Uterus (tissue), 3 donors: ENCODE measurements at regions not wholly inside any gene's neighbourhood (a gene's known extent, or its start where the extent isn't known, plus 50 kb on each side); places are given as distances from the start of the nearest gene placed in this dataset.
"Not testable (repeated sequence)": the region's sequence is repeated elsewhere in the genome, so short reads cannot be mapped to it uniquely, and the experiment has no call there.

Experiments
- DNase-seq, 2 donors: peaks; one replicate each; pipeline ENCODE4 v3.0.0-alpha.2; 2019 to 2020
- H3K27ac ChIP-seq, 2 donors: fragments of 200-600 bp; sonication (generic); 1 replicate in 1 of 2; 2 replicates in 1 of 2; pipeline ENCODE4 v1.5.1; 2016 to 2018
- H3K27me3 ChIP-seq, 2 donors: fragments of 200-600 bp; sonication (generic); one replicate each; pipeline ENCODE4 v1.5.1; 2018 to 2019; ENCODE audit warnings: control low read depth in 1 of 2
- H3K36me3 ChIP-seq, 2 donors: fragments of 200-600 bp; sonication (generic); one replicate each; pipeline ENCODE4 v1.5.1; 2019; ENCODE audit warnings: control low read depth in 1 of 2
- H3K4me1 ChIP-seq, 2 donors: fragments of 200-600 bp; sonication (generic); one replicate each; pipeline ENCODE4 v1.5.1; 2018 to 2019; ENCODE audit warnings: control low read depth in 1 of 2
- H3K4me3 ChIP-seq, 2 donors: fragments of 200-600 bp; sonication (generic); 1 replicate in 1 of 2; 2 replicates in 1 of 2; pipeline ENCODE4 v1.5.1; 2018 to 2019; ENCODE audit warnings: mild to moderate bottlenecking in 1 of 2
- H3K9me3 ChIP-seq, 2 donors: fragments of 200-600 bp; sonication (generic); one replicate each; pipeline ENCODE4 v1.5.1; 2019; ENCODE audit warnings: control low read depth in 1 of 2
- POLR2A ChIP-seq, 2 donors: fragments of 450-650 bp; IDR thresholded peaks; one replicate each; pipeline ENCODE4 v1.6.1; 2016; ENCODE audit warnings: antibody characterized with exemption in 2 of 2, mild to moderate bottlenecking in 1 of 2, moderate library complexity in 1 of 2
- intact Hi-C: fragments of 100-400 bp; cut with DNase I; formaldehyde crosslinking; loops from one replicate; pipeline ENCODE4 v1.15.1; 2023; ENCODE audit warnings: low total_unique reads
- TF ChIP-seq, protein P1 (sequence below), 4 experiments: fragments of 200-600 bp in 2 of 4; fragments of 450-650 bp in 2 of 4; sonication (generic) in 2 of 4; IDR thresholded peaks; one replicate each; pipeline ENCODE4 v1.5.1; 2016 to 2019; ENCODE audit warnings: antibody characterized with exemption in 4 of 4, mild to moderate bottlenecking in 2 of 4, moderate library complexity in 1 of 4
- donor health status: DM: yes; HTN: yes; CAD: no.

DNA sequence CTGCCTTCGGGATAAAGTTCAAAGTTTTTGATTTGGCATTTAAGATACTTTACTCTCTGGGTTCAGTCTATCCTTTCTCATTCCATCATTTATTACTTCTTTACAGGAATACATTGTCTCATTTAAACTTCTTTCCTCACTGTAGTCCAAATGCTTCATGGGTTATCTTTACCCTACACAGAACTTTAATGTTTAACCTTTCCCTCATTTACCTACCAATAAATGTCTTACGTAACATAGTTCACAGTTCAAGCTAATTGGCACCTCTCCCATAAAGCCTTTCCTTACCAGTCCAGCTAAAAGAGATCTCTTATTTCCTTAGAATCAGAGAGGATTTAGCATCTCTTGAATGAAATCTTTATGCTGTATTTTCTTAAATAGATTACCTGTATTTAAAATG lies 476.3 kb upstream of the SEL1L start:
- intact Hi-C loops = no loop called here
- DNase-seq = no peak
- no peaks in the 10 kb centered on the region for H3K9me3 ChIP-seq
- no peak overlapping the region for H3K4me3 ChIP-seq
- no peaks in the 10 kb centered on the region for H3K27me3 ChIP-seq
- H3K4me1 ChIP-seq = no peaks in the 10 kb centered on the region
- no peak overlapping the region for H3K27ac ChIP-seq
- TF ChIP-seq POLR2A (IDR thresholded peaks at IDR 0.05) = no peak
- TF ChIP-seq, protein P1, sequence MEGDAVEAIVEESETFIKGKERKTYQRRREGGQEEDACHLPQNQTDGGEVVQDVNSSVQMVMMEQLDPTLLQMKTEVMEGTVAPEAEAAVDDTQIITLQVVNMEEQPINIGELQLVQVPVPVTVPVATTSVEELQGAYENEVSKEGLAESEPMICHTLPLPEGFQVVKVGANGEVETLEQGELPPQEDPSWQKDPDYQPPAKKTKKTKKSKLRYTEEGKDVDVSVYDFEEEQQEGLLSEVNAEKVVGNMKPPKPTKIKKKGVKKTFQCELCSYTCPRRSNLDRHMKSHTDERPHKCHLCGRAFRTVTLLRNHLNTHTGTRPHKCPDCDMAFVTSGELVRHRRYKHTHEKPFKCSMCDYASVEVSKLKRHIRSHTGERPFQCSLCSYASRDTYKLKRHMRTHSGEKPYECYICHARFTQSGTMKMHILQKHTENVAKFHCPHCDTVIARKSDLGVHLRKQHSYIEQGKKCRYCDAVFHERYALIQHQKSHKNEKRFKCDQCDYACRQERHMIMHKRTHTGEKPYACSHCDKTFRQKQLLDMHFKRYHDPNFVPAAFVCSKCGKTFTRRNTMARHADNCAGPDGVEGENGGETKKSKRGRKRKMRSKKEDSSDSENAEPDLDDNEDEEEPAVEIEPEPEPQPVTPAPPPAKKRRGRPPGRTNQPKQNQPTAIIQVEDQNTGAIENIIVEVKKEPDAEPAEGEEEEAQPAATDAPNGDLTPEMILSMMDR (IDR thresholded peaks at IDR 0.05) = no peak
- no peaks in the 10 kb centered on the region for H3K36me3 ChIP-seq

DNA sequence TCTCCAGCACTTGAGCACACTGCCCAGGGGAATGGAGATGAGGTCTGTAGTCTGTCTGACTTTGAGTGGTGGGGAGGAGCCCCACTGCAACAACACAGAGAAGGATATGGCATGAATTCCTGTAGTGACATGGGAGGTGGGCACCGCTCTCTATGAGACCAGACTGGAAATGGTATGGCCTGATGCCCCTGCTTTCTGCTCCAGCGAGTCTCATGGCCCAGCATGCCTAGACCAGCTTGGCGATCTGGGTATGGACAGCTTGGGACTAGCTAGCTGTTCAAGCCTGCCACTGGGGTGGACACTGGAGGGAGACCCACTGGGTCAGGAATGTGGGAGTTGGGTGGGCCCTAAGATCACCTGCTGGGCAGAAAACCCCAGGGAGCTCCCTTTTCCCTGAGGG lies 477.8 kb upstream of the SEL1L start:
- H3K36me3 ChIP-seq = no peaks in the 10 kb centered on the region
- no peaks in the 10 kb centered on the region for H3K27me3 ChIP-seq
- intact Hi-C loops = no loop called here
- no peak overlapping the region for H3K27ac ChIP-seq
- H3K4me1 ChIP-seq = no peaks in the 10 kb centered on the region
- no peak overlapping the region for H3K4me3 ChIP-seq
- H3K9me3 ChIP-seq = no peaks in the 10 kb centered on the region
- DNase-seq = no peak
- TF ChIP-seq, protein P1 (IDR thresholded peaks at IDR 0.05) = no peak
- TF ChIP-seq POLR2A (IDR thresholded peaks at IDR 0.05) = no peak

DNA sequence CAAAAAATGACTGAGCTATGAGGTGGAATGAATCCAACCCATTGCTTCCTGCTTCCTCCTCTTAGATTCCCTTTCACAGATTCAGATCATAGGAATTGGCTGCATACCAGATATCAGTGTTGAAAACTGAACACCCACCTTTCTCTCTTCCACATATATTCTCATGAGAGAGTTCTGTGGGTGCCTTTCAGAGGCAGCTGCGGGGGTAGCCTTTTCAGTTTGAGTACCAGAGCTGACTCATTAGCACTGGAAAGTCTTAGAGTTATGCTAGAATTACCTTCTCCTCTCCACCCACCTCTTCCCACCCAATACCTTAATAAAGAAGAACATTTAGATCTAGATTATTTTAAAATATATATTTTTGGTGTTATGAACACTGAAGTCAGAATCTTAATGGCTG lies 495.4 kb upstream of the SEL1L start:
- no peak for DNase-seq
- intact Hi-C loops = no loop called here
- no peak overlapping the region for H3K27ac ChIP-seq
- no peaks in the 10 kb centered on the region for H3K27me3 ChIP-seq
- no peaks in the 10 kb centered on the region for H3K36me3 ChIP-seq
- no peaks in the 10 kb centered on the region for H3K4me1 ChIP-seq
- H3K9me3 ChIP-seq = no peaks in the 10 kb centered on the region
- TF ChIP-seq, protein P1 (IDR thresholded peaks at IDR 0.05) = no peak
- no peak for TF ChIP-seq POLR2A (IDR thresholded peaks at IDR 0.05)
- no peak overlapping the region for H3K4me3 ChIP-seq

DNA sequence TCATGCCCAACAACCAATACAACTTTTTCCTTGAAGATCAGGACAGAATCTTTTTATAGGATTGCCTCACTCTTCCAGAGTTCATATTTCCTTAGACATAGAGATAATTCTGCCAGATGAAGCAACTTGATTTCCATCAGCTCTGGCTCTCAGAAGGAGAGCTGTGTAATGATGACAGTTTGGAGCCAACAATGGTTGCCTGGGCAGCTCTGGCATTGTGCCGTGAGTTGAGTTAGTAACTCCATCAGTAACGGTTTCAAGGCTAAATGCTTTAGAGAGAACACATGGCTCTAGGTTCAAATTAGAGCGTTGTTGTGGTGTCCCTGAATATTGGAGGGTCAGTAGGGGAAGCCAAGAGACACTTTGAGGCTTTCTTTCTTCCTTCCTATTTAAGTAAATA lies 501.7 kb upstream of the SEL1L start:
- no peak for TF ChIP-seq POLR2A (IDR thresholded peaks at IDR 0.05)
- TF ChIP-seq, protein P1 (IDR thresholded peaks at IDR 0.05) = no peak
- intact Hi-C loops = no loop called here
- no peak for DNase-seq

DNA sequence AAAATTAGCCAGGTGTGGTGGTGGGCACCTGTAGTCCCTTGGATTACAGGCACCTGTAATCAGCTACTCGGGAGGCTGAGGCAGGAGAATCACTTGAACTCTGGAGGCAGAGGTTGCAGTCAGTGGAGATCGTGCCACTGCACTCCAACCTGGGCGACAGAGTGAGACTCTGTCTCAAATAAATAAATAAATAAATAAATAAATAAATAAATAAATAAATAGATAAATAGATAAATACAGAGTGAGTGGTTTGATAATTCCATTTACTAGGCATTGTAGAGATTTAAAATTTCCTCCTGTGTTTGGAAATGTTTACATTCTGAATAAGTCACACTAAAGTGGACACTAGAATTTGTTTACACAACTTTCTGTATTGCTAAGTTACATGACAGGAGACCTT lies 504.4 kb upstream of the SEL1L start:
- H3K4me1 ChIP-seq, H3K27me3 ChIP-seq, DNase-seq, H3K9me3 ChIP-seq, H3K36me3 ChIP-seq, H3K4me3 ChIP-seq, H3K27ac ChIP-seq, intact Hi-C loops: not testable (repeated sequence)

More for the DNA sequence above, 501.7 kb upstream of the SEL1L start:
- Histone ChIP-seq H3K4me3 (no peak overlapping the region), H3K27ac (no peak overlapping the region), H3K27me3 (no peaks in the 10 kb centered on the region), H3K9me3 (no peaks in the 10 kb centered on the region), H3K36me3 (no peaks in the 10 kb centered on the region), H3K4me1 (no peaks in the 10 kb centered on the region)

DNA sequence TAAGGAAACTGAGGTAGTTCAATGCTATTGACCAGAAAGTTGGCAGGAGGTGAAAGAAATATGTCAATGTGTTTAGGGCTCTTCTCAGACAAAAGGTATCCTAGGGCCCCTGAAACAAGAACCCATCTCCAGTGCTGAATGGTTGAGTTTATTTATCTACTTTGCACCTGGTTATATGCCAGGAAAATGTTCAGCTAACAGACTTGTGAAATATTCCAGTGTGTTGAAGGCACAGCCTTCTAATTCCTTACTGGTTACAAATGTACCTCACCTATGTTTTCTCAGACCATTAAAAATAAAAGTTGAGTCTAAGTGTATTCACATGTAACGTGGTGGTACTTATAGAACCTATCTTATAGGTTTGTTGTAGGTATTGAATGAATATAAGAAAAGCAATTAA lies 511.7 kb upstream of the SEL1L start:
- Histone ChIP-seq H3K27me3 (no peaks in the 10 kb centered on the region), H3K9me3 (no peaks in the 10 kb centered on the region), H3K4me1 (no peaks in the 10 kb centered on the region), H3K4me3 (no peak overlapping the region), H3K27ac (no peak overlapping the region), H3K36me3 (no peaks in the 10 kb centered on the region)
- DNase-seq = no peak
- TF ChIP-seq POLR2A (IDR thresholded peaks at IDR 0.05) = no peak
- TF ChIP-seq, protein P1 (IDR thresholded peaks at IDR 0.05) = no peak
- intact Hi-C loops = no loop called here
